OCI-LY1 (cell line): ENCODE measurements at regions not wholly inside any gene's neighbourhood (a gene's known extent, or its start where the extent isn't known, plus 50 kb on each side); places are given as distances from the start of the nearest gene placed in this dataset.

Experiments
- H2AFZ ChIP-seq: fragments of 200-600 bp; sonication (generic), shearing (Covaris generic); 2 replicates; pipeline ENCODE4 v1.6.0; 2014; ENCODE audit warnings: antibody characterized with exemption, mild to moderate bottlenecking, low read length
- H3F3A ChIP-seq: fragments of 200-600 bp; sonication (generic), shearing (Covaris generic); 2 replicates; pipeline ENCODE4 v1.6.0; 2014; ENCODE audit warnings: mild to moderate bottlenecking, antibody characterized with exemption, low read length, moderate library complexity; ENCODE audit not compliant: insufficient read depth
- H3K27ac ChIP-seq: fragments of 200-600 bp; sonication (generic); 2 replicates; pipeline ENCODE4 v1.5.1; 2014; ENCODE audit warnings: low read length, mixed run types, mild to moderate bottlenecking, low read depth; ENCODE audit not compliant: poor library complexity, severe bottlenecking
- H3K27me3 ChIP-seq: fragments of 200-600 bp; sonication (generic); 2 replicates; pipeline ENCODE4 v1.6.0; 2014; ENCODE audit warnings: antibody characterized with exemption, mild to moderate bottlenecking, low read length, moderate library complexity; ENCODE audit not compliant: insufficient read depth
- H3K36me3 ChIP-seq: fragments of 200-600 bp; sonication (generic); 2 replicates; pipeline ENCODE4 v1.6.1; 2014; ENCODE audit warnings: mild to moderate bottlenecking, antibody characterized with exemption, low read length, moderate library complexity, mixed read lengths; ENCODE audit not compliant: insufficient read depth
- H3K4me1 ChIP-seq: fragments of 200-600 bp; sonication (generic); 2 replicates; pipeline ENCODE4 v1.5.1; 2014; ENCODE audit warnings: mild to moderate bottlenecking, low read length, moderate library complexity; ENCODE audit not compliant: insufficient read depth, severe bottlenecking
- H3K4me2 ChIP-seq: fragments of 200-600 bp; sonication (generic), shearing (Covaris generic); 2 replicates; pipeline ENCODE4 v1.6.1; 2014; ENCODE audit warnings: low read length
- H3K4me3 ChIP-seq: fragments of 200-600 bp; sonication (generic); 2 replicates; pipeline ENCODE4 v1.5.1; 2014; ENCODE audit warnings: low read length, low read depth, mild to moderate bottlenecking, mixed read lengths; ENCODE audit not compliant: poor library complexity, severe bottlenecking
- H3K79me2 ChIP-seq: fragments of 200-600 bp; shearing (Covaris generic); 2 replicates; pipeline ENCODE4 v1.6.1; 2016; ENCODE audit warnings: mixed run types, low read length, mixed read lengths; ENCODE audit not compliant: insufficient read depth
- H3K9ac ChIP-seq: fragments of 200-600 bp; sonication (generic), shearing (Covaris generic); 2 replicates; pipeline ENCODE4 v1.6.1; 2014; ENCODE audit warnings: mild to moderate bottlenecking, low read length, mixed read lengths
- H3K9me2 ChIP-seq: fragments of 200-600 bp; sonication (generic), shearing (Covaris generic); 2 replicates; pipeline ENCODE4 v1.6.1; 2014; ENCODE audit warnings: low read depth, mild to moderate bottlenecking, low read length, mixed read lengths
- H3K9me3 ChIP-seq: fragments of 200-600 bp; shearing (Covaris generic); 2 replicates; pipeline ENCODE4 v1.6.1; 2014; ENCODE audit warnings: low read length, mixed read lengths
- H4K20me1 ChIP-seq: fragments of 200-600 bp; sonication (generic), shearing (Covaris generic); 2 replicates; pipeline ENCODE4 v1.6.0; 2016; ENCODE audit warnings: mild to moderate bottlenecking, low read length; ENCODE audit not compliant: insufficient read depth
- EZH2 ChIP-seq: fragments of 200-600 bp; sonication (generic), shearing (Covaris generic); IDR thresholded peaks from 2 replicates; pipeline ENCODE4 v1.8.0; 2017; ENCODE audit warnings: borderline replicate concordance, mixed run types, mild to moderate bottlenecking, antibody characterized with exemption, low read length, moderate library complexity, mixed read lengths
- TF ChIP-seq, protein P1 (sequence below): fragments of 200-600 bp; sonication (generic), shearing (Covaris generic); IDR thresholded peaks from 2 replicates; pipeline ENCODE4 v1.5.1; 2017; ENCODE audit warnings: mild to moderate bottlenecking, antibody characterized with exemption, low read length, moderate library complexity, mixed read lengths

DNA sequence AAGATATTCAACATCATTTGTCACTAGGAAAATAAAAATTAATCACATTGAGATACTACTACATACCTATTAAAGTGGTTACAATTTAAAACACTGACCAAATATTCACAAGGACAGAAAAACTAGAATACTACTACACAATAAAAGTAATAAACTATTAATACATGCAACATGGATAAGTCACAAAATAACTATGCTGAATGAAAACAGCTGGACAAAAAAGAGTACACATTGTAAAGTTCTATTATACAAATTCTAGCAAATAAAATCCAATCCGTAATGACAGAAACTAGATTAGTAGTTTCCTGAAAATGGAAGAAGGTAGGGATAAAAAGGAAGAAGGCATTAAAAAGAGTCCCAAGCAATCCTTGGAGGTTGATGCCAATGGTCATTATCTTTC, 348.7 kb upstream of the PTBP2 start:
- H3K4me1 ChIP-seq: no peaks in the 10 kb centered on the region
- no peak for TF ChIP-seq EZH2
- TF ChIP-seq, protein P1, sequence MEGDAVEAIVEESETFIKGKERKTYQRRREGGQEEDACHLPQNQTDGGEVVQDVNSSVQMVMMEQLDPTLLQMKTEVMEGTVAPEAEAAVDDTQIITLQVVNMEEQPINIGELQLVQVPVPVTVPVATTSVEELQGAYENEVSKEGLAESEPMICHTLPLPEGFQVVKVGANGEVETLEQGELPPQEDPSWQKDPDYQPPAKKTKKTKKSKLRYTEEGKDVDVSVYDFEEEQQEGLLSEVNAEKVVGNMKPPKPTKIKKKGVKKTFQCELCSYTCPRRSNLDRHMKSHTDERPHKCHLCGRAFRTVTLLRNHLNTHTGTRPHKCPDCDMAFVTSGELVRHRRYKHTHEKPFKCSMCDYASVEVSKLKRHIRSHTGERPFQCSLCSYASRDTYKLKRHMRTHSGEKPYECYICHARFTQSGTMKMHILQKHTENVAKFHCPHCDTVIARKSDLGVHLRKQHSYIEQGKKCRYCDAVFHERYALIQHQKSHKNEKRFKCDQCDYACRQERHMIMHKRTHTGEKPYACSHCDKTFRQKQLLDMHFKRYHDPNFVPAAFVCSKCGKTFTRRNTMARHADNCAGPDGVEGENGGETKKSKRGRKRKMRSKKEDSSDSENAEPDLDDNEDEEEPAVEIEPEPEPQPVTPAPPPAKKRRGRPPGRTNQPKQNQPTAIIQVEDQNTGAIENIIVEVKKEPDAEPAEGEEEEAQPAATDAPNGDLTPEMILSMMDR: no peak
- no peaks in the 10 kb centered on the region for H4K20me1 ChIP-seq
- H3K4me2 ChIP-seq: no peak overlapping the region
- no peak overlapping the region for H2AFZ ChIP-seq
- H3F3A ChIP-seq: no peaks in the 10 kb centered on the region
- no peaks in the 10 kb centered on the region for H3K9me3 ChIP-seq
- no peak overlapping the region for H3K4me3 ChIP-seq
- no peak overlapping the region for H3K9ac ChIP-seq
- no peaks in the 10 kb centered on the region for H3K36me3 ChIP-seq
- H3K79me2 ChIP-seq: no peaks in the 10 kb centered on the region
- no peaks in the 10 kb centered on the region for H3K27me3 ChIP-seq
- no peaks in the 10 kb centered on the region for H3K9me2 ChIP-seq
- H3K27ac ChIP-seq: no peak overlapping the region

- Histone ChIP-seq H2AFZ (no peak overlapping the region), H4K20me1 (no peaks in the 10 kb centered on the region), H3K4me3 (no peak overlapping the region), H3K4me1 (no peaks in the 10 kb centered on the region), H3K9ac (no peak overlapping the region), H3K79me2 (no peaks in the 10 kb centered on the region), H3K9me2 (no peaks in the 10 kb centered on the region), H3K27ac (no peak overlapping the region), H3K27me3 (no peaks in the 10 kb centered on the region), H3K4me2 (no peak overlapping the region), H3K9me3 (no peaks in the 10 kb centered on the region), H3F3A (no peaks in the 10 kb centered on the region), H3K36me3 (no peaks in the 10 kb centered on the region)
- TF ChIP-seq, protein P1: no peak
- no peak for TF ChIP-seq EZH2
Observed at GRCh38 chr1:96374076-96374762, 347.4 kb upstream of the PTBP2 start.

- H2AFZ ChIP-seq: no peak overlapping the region
Observed at GRCh38 chr1:96376846-96377245, 344.7 kb upstream of the PTBP2 start.

More at GRCh38 chr1:96376846-96377245, 344.7 kb upstream of the PTBP2 start:
- no peak overlapping the region for H3K9ac ChIP-seq
- H3K36me3 ChIP-seq: no peaks in the 10 kb centered on the region
- TF ChIP-seq EZH2: no peak
- TF ChIP-seq, protein P1: no peak
- no peak overlapping the region for H3K27ac ChIP-seq
- H3K9me2 ChIP-seq: no peaks in the 10 kb centered on the region
- H3F3A ChIP-seq: no peaks in the 10 kb centered on the region
- no peaks in the 10 kb centered on the region for H4K20me1 ChIP-seq
- H3K4me1 ChIP-seq: no peaks in the 10 kb centered on the region
- H3K79me2 ChIP-seq: no peaks in the 10 kb centered on the region
- H3K4me2 ChIP-seq: no peak overlapping the region
- H3K27me3 ChIP-seq: no peaks in the 10 kb centered on the region
- H3K9me3 ChIP-seq: no peaks in the 10 kb centered on the region
- H3K4me3 ChIP-seq: no peak overlapping the region
